ENCODE measurements at regions not wholly inside any gene's neighbourhood (a gene's known extent, or its start where the extent isn't known, plus 50 kb on each side); places are given as distances from the start of the nearest gene placed in this dataset.

GRCh38 chr7:116394106-116394505 lies 105.4 kb upstream of the CAV2 start:
- no peak overlapping the region for H3K27ac ChIP-seq (ENCODE audit: low read depth, low read length)
- no peaks in the 10 kb centered on the region for H3K36me3 ChIP-seq (ENCODE audit: insufficient read depth, low read length)
- DNase-seq (ENCODE audit: low read depth) (no peak), FAIRE-seq (no peak)
- H3K4me1 ChIP-seq (ENCODE audit: insufficient read depth, low read length) = peaks cover 26% of the 10 kb centered on the region
- H3K4me1 Mint-ChIP-seq (ENCODE audit: low read depth, unreplicated experiment) = peaks cover 24% of the 10 kb centered on the region
- no peak overlapping the region for H3K4me3 Mint-ChIP-seq (ENCODE audit: unreplicated experiment)
- no peaks in the 10 kb centered on the region for H4K20me1 ChIP-seq (ENCODE audit: insufficient read depth, low read length)
- peaks cover 8% of the 10 kb centered on the region for H3K9me3 Mint-ChIP-seq (ENCODE audit: unreplicated experiment)
- H3K4me2 ChIP-seq (ENCODE audit: low read length) = no peak overlapping the region
- H3K36me3 Mint-ChIP-seq (ENCODE audit: low read depth, unreplicated experiment) = no peaks in the 10 kb centered on the region
- peak overlapping the region; percentile 60 for H3K27ac Mint-ChIP-seq (ENCODE audit: unreplicated experiment)
- H3K79me2 ChIP-seq (ENCODE audit: insufficient read depth, low read length) = no peaks in the 10 kb centered on the region
- H3K9me3 ChIP-seq (ENCODE audit: insufficient read depth, low read depth, low read length) = no peaks in the 10 kb centered on the region
- H3K4me3 ChIP-seq (ENCODE audit: insufficient read depth, low read depth, low read length) = no peak overlapping the region
- H3K27me3 ChIP-seq (ENCODE audit: insufficient read depth, low read length) = no peaks in the 10 kb centered on the region
- no peaks in the 10 kb centered on the region for H3K27me3 Mint-ChIP-seq (ENCODE audit: low read depth, unreplicated experiment)
- H3K9ac ChIP-seq (ENCODE audit: low read length) = no peak overlapping the region
- H2AFZ ChIP-seq (ENCODE audit: low read depth, low read length) = no peak overlapping the region
- TF ChIP-seq CTCF (IDR thresholded peaks at IDR 0.05; ENCODE audit: insufficient read depth, low read depth, low read length) (no peak), EZH2 (IDR thresholded peaks at IDR 0.05; ENCODE audit: insufficient read depth, low read length) (no peak)

GRCh38 chr7:116395141-116395791 lies 104.3 kb upstream of the CAV2 start:
- Histone ChIP-seq H4K20me1 (ENCODE audit: insufficient read depth, low read length) (no peaks in the 10 kb centered on the region), H2AFZ (ENCODE audit: low read depth, low read length) (peak overlapping the region; percentile 1), H3K4me1 (ENCODE audit: insufficient read depth, low read length) (peaks cover 35% of the 10 kb centered on the region), H3K79me2 (ENCODE audit: insufficient read depth, low read length) (no peaks in the 10 kb centered on the region), H3K27me3 (ENCODE audit: insufficient read depth, low read length) (no peaks in the 10 kb centered on the region), H3K9ac (ENCODE audit: low read length) (peak overlapping the region; percentile 49), H3K9me3 (ENCODE audit: insufficient read depth, low read depth, low read length) (no peaks in the 10 kb centered on the region), H3K36me3 (ENCODE audit: insufficient read depth, low read length) (no peaks in the 10 kb centered on the region), H3K27ac (ENCODE audit: low read depth, low read length) (peak overlapping the region; percentile 88), H3K4me2 (ENCODE audit: low read length) (peak overlapping the region; percentile 77), H3K4me3 (ENCODE audit: insufficient read depth, low read depth, low read length) (peak overlapping the region; percentile 30)
- TF ChIP-seq CTCF (IDR thresholded peaks at IDR 0.05; ENCODE audit: insufficient read depth, low read depth, low read length) = no peak
- TF ChIP-seq EZH2 (IDR thresholded peaks at IDR 0.05; ENCODE audit: insufficient read depth, low read length) = no peak
- peak; percentile 97 for DNase-seq (ENCODE audit: low read depth)
- Mint-ChIP-seq H3K4me3 (ENCODE audit: unreplicated experiment) (peak overlapping the region; percentile 5), H3K36me3 (ENCODE audit: low read depth, unreplicated experiment) (no peaks in the 10 kb centered on the region), H3K27ac (ENCODE audit: unreplicated experiment) (peak overlapping the region; percentile 98), H3K9me3 (ENCODE audit: unreplicated experiment) (peaks cover 8% of the 10 kb centered on the region), H3K4me1 (ENCODE audit: low read depth, unreplicated experiment) (peaks cover 35% of the 10 kb centered on the region), H3K27me3 (ENCODE audit: low read depth, unreplicated experiment) (no peaks in the 10 kb centered on the region)
- peak; percentile 96 for FAIRE-seq

GRCh38 chr7:116398672-116399071 lies 100.9 kb upstream of the CAV2 start:
- Mint-ChIP-seq H3K9me3 (ENCODE audit: unreplicated experiment) (peaks cover 8% of the 10 kb centered on the region), H3K27me3 (ENCODE audit: low read depth, unreplicated experiment) (no peaks in the 10 kb centered on the region), H3K36me3 (ENCODE audit: low read depth, unreplicated experiment) (no peaks in the 10 kb centered on the region), H3K4me1 (ENCODE audit: low read depth, unreplicated experiment) (peaks cover 38% of the 10 kb centered on the region), H3K4me3 (ENCODE audit: unreplicated experiment) (no peak overlapping the region), H3K27ac (ENCODE audit: unreplicated experiment) (no peak overlapping the region)
- Histone ChIP-seq H3K4me3 (ENCODE audit: insufficient read depth, low read depth, low read length) (no peak overlapping the region), H4K20me1 (ENCODE audit: insufficient read depth, low read length) (no peaks in the 10 kb centered on the region), H3K4me2 (ENCODE audit: low read length) (no peak overlapping the region), H3K4me1 (ENCODE audit: insufficient read depth, low read length) (peaks cover 39% of the 10 kb centered on the region), H3K79me2 (ENCODE audit: insufficient read depth, low read length) (no peaks in the 10 kb centered on the region), H3K27me3 (ENCODE audit: insufficient read depth, low read length) (no peaks in the 10 kb centered on the region), H2AFZ (ENCODE audit: low read depth, low read length) (no peak overlapping the region), H3K9ac (ENCODE audit: low read length) (no peak overlapping the region), H3K27ac (ENCODE audit: low read depth, low read length) (no peak overlapping the region), H3K36me3 (ENCODE audit: insufficient read depth, low read length) (no peaks in the 10 kb centered on the region), H3K9me3 (ENCODE audit: insufficient read depth, low read depth, low read length) (no peaks in the 10 kb centered on the region)
- TF ChIP-seq CTCF (IDR thresholded peaks at IDR 0.05; ENCODE audit: insufficient read depth, low read depth, low read length) (no peak), EZH2 (IDR thresholded peaks at IDR 0.05; ENCODE audit: insufficient read depth, low read length) (no peak)
- FAIRE-seq (peak; percentile 17), DNase-seq (ENCODE audit: low read depth) (no peak)
